T-helper 2 cell treated with Interferon-gamma antibody and Interleukin-4, amounts not matched to agents 100 ng/mL and 5 ng/mL, for 36 hours (primary cell): ENCODE measurements at regions not wholly inside any gene's neighbourhood (a gene's known extent, or its start where the extent isn't known, plus 50 kb on each side); places are given as distances from the start of the nearest gene placed in this dataset.

ENCODE experiments used
- intact Hi-C: fragments of 100-400 bp; cut with micrococcal nuclease; formaldehyde crosslinking; loops from one replicate; pipeline ENCODE4 v1.15.1; 2023

DNA sequence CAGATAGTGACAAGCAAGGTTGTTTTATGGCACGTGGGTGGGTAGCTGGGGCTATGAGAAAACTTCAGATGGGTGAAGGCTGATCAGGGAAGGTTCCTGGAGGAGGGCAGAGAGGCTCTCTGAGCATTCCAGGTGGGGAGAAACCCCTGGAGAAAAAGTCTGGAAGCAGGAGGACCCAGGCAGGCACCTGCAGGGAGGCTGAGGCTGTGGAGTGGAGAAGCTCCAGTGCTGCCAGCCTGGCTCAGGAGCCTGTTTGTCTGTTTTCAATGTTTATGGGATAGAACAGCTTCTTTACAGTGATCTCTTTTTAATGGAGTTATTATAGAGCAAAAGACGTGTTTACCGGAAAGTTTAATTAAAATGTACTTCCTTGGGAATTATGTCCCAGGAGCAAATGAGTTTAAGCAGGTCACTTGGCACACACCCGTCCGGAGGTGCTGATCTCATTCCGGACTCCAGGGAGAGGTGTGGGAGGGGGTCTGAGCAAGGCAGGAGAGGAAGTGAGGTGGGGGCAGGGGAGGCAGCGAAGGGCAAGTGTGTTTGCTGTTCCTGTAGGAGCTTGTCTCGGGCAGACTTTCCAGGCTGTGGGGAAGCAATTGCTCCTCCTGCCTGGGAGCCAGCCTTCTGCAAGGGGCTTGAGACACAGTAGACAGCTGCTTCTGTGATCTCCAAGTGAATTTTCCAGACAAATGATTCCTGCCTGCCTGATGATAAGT, 239.5 kb downstream of the MYCN start:
- intact Hi-C loops: no loop called here

DNA sequence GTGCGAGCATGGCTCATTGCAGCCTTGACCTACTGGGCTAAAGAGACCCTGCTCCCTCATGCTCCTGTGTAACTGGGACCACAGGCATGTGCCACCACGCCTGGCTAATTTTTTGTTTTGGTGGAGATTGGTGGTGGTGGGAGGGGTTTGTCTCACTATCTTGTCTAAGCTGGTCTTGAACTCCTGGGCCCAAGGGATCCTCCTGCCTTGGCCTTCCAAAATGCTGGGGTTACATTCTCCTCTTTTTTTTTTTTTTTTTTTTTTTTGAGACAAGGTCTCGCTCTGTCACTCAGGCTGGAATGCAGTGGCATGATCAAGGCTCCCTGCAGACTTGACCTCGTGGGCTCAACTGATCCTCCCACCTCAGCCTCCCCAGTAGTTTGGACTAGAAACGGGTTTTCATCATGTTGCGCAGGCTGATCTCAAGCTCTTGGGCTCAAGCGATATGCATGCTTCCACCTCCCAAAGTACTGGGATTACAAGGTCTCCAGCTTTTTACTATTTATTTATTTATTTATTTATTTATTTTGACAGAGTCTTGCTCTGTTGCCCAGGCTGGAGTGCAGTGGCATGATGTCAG, 238.3 kb downstream of the MYCN start:
- intact Hi-C loops: no loop called here

- intact Hi-C loops: no loop called here
Observed at GRCh38 chr2:16177671-16178180, 237.4 kb downstream of the MYCN start.

GRCh38 chr2:16176971-16177480, 236.7 kb downstream of the MYCN start:
- intact Hi-C loops: no loop called here

GRCh38 chr2:16175247-16175825, 235.0 kb downstream of the MYCN start:
- intact Hi-C loops: no loop called here

DNA sequence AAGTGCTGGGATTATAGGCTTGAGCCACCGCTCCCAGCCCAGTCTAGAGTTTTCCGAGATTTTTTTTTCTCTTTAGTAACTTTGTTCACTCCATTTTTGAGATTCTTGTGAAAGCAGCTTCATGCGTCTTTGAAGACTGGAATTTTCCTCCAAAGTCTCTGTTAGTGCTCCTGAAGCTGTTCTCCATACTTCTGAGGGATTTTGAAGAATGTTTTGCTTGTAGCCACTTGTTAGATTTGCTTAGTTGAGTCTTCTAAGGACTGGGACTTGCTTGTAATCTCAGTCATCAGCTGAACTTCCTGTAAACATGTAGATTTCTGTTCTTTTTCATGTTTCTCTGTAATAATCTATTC, 234.3 kb downstream of the MYCN start:
- intact Hi-C loops: no loop called here

GRCh38 chr2:16173893-16174692, 233.7 kb downstream of the MYCN start:
- intact Hi-C loops: no loop called here

DNA sequence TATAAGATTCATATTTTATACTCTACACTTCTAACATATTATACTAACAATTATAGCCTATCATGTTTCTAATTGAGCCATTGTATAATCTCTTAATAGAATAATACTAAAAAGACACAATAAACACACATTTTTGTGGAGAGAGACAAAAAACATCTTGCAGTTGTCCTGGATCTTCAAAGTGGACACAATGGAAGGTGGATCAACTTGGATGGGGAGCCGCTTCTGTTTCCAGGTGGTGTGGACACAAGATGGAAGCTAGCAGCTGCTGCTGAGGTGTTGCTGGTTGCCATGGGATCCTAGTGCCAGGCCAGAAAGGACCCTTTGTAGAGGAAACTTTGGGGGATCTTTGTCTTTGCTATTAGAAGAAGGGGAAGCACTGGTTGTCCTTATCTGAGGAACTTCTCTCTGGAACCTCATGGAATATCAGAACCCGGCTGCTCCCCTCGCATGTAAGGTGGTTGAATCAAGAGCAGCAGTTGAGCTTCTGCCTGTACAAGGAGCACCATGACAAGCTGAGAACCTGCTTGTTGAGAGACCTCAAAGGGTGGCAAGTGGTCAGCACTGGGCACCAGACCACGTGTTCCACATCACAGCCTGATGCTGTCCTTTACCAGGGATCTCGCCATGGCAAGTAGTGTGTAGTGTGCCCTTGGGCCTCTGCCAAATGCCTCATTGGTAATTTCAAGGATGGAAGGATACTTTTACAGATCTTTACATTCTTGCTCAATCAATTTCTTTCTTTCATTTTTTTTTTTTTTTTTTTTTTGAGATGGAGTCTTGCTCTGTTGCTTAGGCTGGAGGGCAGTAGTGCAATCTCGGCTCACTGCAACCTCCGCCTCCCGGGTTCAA, 232.2 kb downstream of the MYCN start:
- intact Hi-C loops: no loop called here

GRCh38 chr2:16171425-16171920, 231.1 kb downstream of the MYCN start:
- intact Hi-C loops: no loop called here

- intact Hi-C loops: no loop called here
Observed at GRCh38 chr2:16170675-16171424, 230.5 kb downstream of the MYCN start.

GRCh38 chr2:16169381-16169960, 229.1 kb downstream of the MYCN start:
- intact Hi-C loops: no loop called here

- intact Hi-C loops: no loop called here
Observed at GRCh38 chr2:16168506-16169264, 228.3 kb downstream of the MYCN start.

DNA sequence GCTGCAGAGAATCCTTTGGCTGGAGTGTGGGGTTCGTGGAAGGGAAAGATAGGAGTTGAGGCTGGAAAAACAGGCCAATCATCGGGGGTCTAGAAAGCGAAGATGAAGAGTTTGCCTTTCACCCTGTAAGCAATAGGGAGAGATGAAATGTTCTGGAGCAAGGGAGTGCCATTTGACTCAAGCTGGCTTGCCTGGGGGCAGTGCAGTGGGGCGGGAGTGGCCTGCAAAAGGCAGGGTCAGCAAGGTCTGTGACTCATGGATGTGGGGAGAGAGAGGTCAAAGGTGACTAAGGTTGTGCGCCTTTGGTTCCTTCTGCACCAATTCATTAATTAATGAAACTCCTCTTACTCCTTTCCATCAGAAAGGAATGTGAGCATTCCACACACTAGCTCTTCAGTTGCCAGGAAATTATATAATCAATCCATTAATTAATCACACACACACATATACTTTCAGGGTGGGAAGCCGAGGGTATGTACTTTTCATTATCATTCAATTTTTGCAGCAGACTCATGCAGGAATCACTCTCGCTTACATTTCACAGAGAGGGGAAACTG, 227.6 kb downstream of the MYCN start:
- intact Hi-C loops: no loop called here

DNA sequence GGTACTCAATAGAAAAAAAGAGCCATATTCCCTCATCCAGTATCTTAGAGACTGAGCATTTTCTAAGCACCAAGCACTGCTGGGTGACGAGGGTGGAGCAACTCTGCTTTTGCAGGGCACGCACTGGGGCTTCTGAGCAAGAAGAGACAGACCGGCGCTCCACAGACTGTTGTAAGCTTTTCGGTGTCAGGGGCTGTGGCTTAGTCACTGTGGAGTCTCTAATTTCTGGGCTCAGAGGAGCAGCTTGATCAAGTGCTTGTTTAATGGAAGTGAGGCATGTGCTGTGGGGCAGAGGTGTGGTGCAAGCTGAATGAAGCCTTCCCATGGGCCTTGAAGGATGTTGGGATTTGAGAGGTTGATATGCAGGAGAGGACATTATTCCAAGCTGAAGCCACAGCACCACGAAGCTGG, 227.1 kb downstream of the MYCN start:
- intact Hi-C loops: no loop called here

GRCh38 chr2:16166327-16166981, 226.1 kb downstream of the MYCN start:
- intact Hi-C loops: no loop called here

GRCh38 chr2:16165518-16166326, 225.4 kb downstream of the MYCN start:
- intact Hi-C loops: no loop called here

DNA sequence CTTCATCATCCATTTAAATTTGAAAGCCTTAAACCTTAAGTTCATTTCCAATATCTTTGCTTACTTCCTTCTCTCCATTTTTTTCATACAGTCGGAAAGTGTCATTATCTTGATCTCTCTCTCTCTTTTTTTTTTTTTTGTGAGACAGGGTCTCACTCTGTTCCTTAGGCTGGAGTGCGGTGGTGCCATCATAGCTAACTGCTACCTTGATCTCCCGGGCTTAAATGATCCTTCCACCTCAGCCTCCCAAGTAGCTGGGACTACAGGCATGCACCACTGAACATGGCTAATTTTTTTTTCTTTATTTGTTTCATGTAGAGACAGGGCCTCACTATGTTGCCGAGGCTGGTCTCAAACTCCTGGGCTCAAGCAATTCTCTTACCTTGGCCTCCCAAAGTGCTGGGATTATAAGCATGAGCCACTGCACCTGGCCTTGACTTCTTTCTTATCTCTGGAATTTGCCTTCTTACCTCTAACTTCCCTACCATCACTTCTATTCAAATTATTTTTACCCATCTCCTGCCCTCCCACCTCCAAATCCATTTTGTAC, 222.2 kb downstream of the MYCN start:
- intact Hi-C loops: no loop called here
